ENCODE measurements at regions not wholly inside any gene's neighbourhood (a gene's known extent, or its start where the extent isn't known, plus 50 kb on each side); places are given as distances from the start of the nearest gene placed in this dataset.

DNA sequence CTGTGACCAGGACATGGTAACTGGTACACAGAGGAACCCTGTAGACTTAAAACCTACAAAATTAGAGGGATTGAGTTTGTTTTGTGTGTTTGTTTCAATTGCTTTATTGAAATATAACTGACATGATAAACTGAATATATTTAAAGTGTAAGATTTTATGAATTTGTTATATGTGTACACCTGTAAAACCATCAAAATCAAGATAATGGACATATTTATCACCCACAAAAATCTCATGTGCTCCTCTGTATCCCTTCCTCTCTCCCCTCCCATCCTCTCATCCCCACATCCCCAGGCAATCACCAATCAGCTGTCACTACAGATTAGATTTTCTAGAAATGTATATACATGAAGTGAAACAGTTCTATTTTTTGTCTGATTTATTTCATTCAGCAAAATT is 565.5 kb downstream of the NOVA1 start:
- Histone ChIP-seq H3K36me3 (ENCODE audit: control insufficient read depth, low read length) (no peaks in the 10 kb centered on the region), H3K4me2 (ENCODE audit: low read length) (no peak overlapping the region), H3K27me3 (ENCODE audit: control insufficient read depth, low read length) (no peaks in the 10 kb centered on the region), H3K79me2 (ENCODE audit: control insufficient read depth, low read length) (no peaks in the 10 kb centered on the region), H3K9me2 (replicated peaks; ENCODE audit: control insufficient read depth, low read length) (no peaks in the 10 kb centered on the region), H3K9me3 (ENCODE audit: control insufficient read depth, insufficient read depth, low read length) (no peaks in the 10 kb centered on the region), H4K20me1 (ENCODE audit: control insufficient read depth, insufficient read depth, low read depth, low read length) (no peaks in the 10 kb centered on the region), H3K27ac (ENCODE audit: low read depth, low read length) (no peak overlapping the region), H3K4me3 (ENCODE audit: low read length) (no peak overlapping the region), H3F3A (ENCODE audit: control insufficient read depth, insufficient read depth) (no peaks in the 10 kb centered on the region), H3K4me1 (ENCODE audit: control insufficient read depth, low read length) (no peaks in the 10 kb centered on the region)
- TF ChIP-seq, protein P1, sequence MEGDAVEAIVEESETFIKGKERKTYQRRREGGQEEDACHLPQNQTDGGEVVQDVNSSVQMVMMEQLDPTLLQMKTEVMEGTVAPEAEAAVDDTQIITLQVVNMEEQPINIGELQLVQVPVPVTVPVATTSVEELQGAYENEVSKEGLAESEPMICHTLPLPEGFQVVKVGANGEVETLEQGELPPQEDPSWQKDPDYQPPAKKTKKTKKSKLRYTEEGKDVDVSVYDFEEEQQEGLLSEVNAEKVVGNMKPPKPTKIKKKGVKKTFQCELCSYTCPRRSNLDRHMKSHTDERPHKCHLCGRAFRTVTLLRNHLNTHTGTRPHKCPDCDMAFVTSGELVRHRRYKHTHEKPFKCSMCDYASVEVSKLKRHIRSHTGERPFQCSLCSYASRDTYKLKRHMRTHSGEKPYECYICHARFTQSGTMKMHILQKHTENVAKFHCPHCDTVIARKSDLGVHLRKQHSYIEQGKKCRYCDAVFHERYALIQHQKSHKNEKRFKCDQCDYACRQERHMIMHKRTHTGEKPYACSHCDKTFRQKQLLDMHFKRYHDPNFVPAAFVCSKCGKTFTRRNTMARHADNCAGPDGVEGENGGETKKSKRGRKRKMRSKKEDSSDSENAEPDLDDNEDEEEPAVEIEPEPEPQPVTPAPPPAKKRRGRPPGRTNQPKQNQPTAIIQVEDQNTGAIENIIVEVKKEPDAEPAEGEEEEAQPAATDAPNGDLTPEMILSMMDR (IDR thresholded peaks at IDR 0.05; ENCODE audit: low read depth, low read length, poor library complexity, severe bottlenecking) = no peak
- TF ChIP-seq EZH2phosphoT487 (IDR thresholded peaks at IDR 0.05; ENCODE audit: borderline replicate concordance, low read length) = no peak

DNA sequence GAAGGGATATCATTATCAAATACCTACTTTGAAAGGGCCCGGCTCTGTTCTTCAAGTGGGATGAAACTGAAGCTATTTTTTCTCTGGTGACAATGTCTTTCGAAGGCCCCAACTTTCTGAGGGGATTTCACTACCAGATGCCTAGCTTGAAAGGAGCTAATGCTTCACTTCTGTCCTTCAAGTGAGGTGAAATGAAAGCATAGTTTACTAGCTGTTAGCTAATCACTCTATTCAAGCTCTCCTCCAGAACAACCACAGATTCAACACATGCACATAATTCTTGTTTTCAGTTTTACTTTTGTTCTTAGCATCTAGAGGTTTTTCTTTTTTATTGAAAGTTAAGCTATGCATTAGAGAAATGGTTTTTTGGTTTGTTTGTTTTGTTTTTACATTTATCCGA is 571.4 kb downstream of the NOVA1 start:
- Histone ChIP-seq H3K4me3 (ENCODE audit: low read length) (no peak overlapping the region), H4K20me1 (ENCODE audit: control insufficient read depth, insufficient read depth, low read depth, low read length) (no peaks in the 10 kb centered on the region), H3K27me3 (ENCODE audit: control insufficient read depth, low read length) (no peaks in the 10 kb centered on the region), H3K9me3 (ENCODE audit: control insufficient read depth, insufficient read depth, low read length) (no peaks in the 10 kb centered on the region), H3F3A (ENCODE audit: control insufficient read depth, insufficient read depth) (no peaks in the 10 kb centered on the region), H3K27ac (ENCODE audit: low read depth, low read length) (no peak overlapping the region), H3K36me3 (ENCODE audit: control insufficient read depth, low read length) (no peaks in the 10 kb centered on the region), H3K9me2 (replicated peaks; ENCODE audit: control insufficient read depth, low read length) (no peaks in the 10 kb centered on the region), H3K79me2 (ENCODE audit: control insufficient read depth, low read length) (no peaks in the 10 kb centered on the region), H3K4me2 (ENCODE audit: low read length) (no peak overlapping the region), H3K4me1 (ENCODE audit: control insufficient read depth, low read length) (no peaks in the 10 kb centered on the region)
- TF ChIP-seq EZH2phosphoT487 (IDR thresholded peaks at IDR 0.05; ENCODE audit: borderline replicate concordance, low read length) = no peak
- TF ChIP-seq, protein P1 (IDR thresholded peaks at IDR 0.05; ENCODE audit: low read depth, low read length, poor library complexity, severe bottlenecking) = no peak

DNA sequence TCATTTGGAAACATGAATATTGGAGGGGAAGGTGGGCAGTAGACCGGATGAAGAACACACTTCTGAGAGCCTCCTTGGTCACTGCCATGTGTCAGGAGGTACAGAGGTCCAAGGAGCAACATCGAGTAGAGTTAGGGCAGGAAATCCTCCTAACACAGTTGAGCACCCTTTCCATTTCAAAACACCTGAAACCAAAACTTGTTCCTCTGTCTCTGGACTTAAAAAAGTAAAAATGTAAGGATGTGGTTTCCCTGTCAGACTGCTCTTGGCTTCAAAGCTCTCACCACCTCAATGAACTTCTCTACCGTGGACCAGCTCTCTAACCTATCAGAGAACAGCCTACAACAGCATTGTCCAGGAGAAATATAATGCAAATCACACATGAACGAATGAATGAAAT is 573.9 kb downstream of the NOVA1 start:
- Histone ChIP-seq H3K4me3 (ENCODE audit: low read length) (no peak overlapping the region), H3K27me3 (ENCODE audit: control insufficient read depth, low read length) (no peaks in the 10 kb centered on the region), H3K9me3 (ENCODE audit: control insufficient read depth, insufficient read depth, low read length) (no peaks in the 10 kb centered on the region), H3K4me2 (ENCODE audit: low read length) (no peak overlapping the region), H3K4me1 (ENCODE audit: control insufficient read depth, low read length) (no peaks in the 10 kb centered on the region), H3K27ac (ENCODE audit: low read depth, low read length) (no peak overlapping the region), H3K9me2 (replicated peaks; ENCODE audit: control insufficient read depth, low read length) (no peaks in the 10 kb centered on the region), H3F3A (ENCODE audit: control insufficient read depth, insufficient read depth) (no peaks in the 10 kb centered on the region), H4K20me1 (ENCODE audit: control insufficient read depth, insufficient read depth, low read depth, low read length) (no peaks in the 10 kb centered on the region), H3K79me2 (ENCODE audit: control insufficient read depth, low read length) (no peaks in the 10 kb centered on the region), H3K36me3 (ENCODE audit: control insufficient read depth, low read length) (no peaks in the 10 kb centered on the region)
- TF ChIP-seq, protein P1 (IDR thresholded peaks at IDR 0.05; ENCODE audit: low read depth, low read length, poor library complexity, severe bottlenecking) = no peak

GRCh38 chr14:26021759-26022158 is 576.1 kb downstream of the NOVA1 start:
- H3F3A ChIP-seq (ENCODE audit: control insufficient read depth, insufficient read depth) = no peaks in the 10 kb centered on the region
- H3K27ac ChIP-seq (ENCODE audit: low read depth, low read length) = no peak overlapping the region
- H3K4me1 ChIP-seq (ENCODE audit: control insufficient read depth, low read length) = no peaks in the 10 kb centered on the region
- no peaks in the 10 kb centered on the region for H3K79me2 ChIP-seq (ENCODE audit: control insufficient read depth, low read length)
- H3K36me3 ChIP-seq (ENCODE audit: control insufficient read depth, low read length) = no peaks in the 10 kb centered on the region
- TF ChIP-seq EZH2phosphoT487 (IDR thresholded peaks at IDR 0.05; ENCODE audit: borderline replicate concordance, low read length) = no peak
- TF ChIP-seq, protein P1 (IDR thresholded peaks at IDR 0.05; ENCODE audit: low read depth, low read length, poor library complexity, severe bottlenecking) = no peak
- H3K27me3 ChIP-seq (ENCODE audit: control insufficient read depth, low read length) = no peaks in the 10 kb centered on the region
- H3K4me2 ChIP-seq (ENCODE audit: low read length) = no peak overlapping the region
- no peaks in the 10 kb centered on the region for H4K20me1 ChIP-seq (ENCODE audit: control insufficient read depth, insufficient read depth, low read depth, low read length)
- no peaks in the 10 kb centered on the region for H3K9me2 ChIP-seq (replicated peaks; ENCODE audit: control insufficient read depth, low read length)
- no peak overlapping the region for H3K4me3 ChIP-seq (ENCODE audit: low read length)
- H3K9me3 ChIP-seq (ENCODE audit: control insufficient read depth, insufficient read depth, low read length) = no peaks in the 10 kb centered on the region

All from DOHH2 (cell line).